HCT116 (cell line): ENCODE measurements at regions not wholly inside any gene's neighbourhood (a gene's known extent, or its start where the extent isn't known, plus 50 kb on each side); places are given as distances from the start of the nearest gene placed in this dataset.

Source experiments
- CTCF ChIP-seq, 3 experiments: fragments of 200-600 bp in 1 of 3; sonication (generic) in 1 of 3; IDR thresholded peaks in 2 of 3; conservative IDR thresholded peaks in 1 of 3; 2 replicates each; pipeline ENCODE4 v1.5.1; 2012 to 2017; ENCODE audit warnings: low read depth in 2 of 3, low read length in 2 of 3, antibody characterized with exemption in 1 of 3, borderline replicate concordance in 1 of 3, control low read depth in 1 of 3, mild to moderate bottlenecking in 1 of 3, mixed read lengths in 1 of 3, mixed run types in 1 of 3, moderate library complexity in 1 of 3; ENCODE audit not compliant: insufficient read depth in 1 of 3
- ELF1 ChIP-seq: IDR thresholded peaks from 2 replicates; pipeline ENCODE4 v1.6.1; 2012; ENCODE audit warnings: low read depth, borderline replicate concordance
- EZH2 ChIP-seq: fragments of 200-600 bp; sonication (generic); IDR thresholded peaks from 2 replicates; pipeline ENCODE4 v1.6.1; 2017; ENCODE audit warnings: antibody characterized with exemption, mixed run types
- FOSL1 ChIP-seq: IDR thresholded peaks from 2 replicates; pipeline ENCODE4 v1.6.1; 2012; ENCODE audit warnings: low read depth
- POLR2A ChIP-seq: IDR thresholded peaks from 2 replicates; pipeline ENCODE4 v1.7.0; 2011; ENCODE audit warnings: borderline replicate concordance; ENCODE audit not compliant: insufficient read depth, insufficient read length; ENCODE audit errors: extremely low read depth
- POLR2AphosphoS5 ChIP-seq: IDR thresholded peaks from 2 replicates; pipeline ENCODE4 v1.6.1; 2011; ENCODE audit warnings: mild to moderate bottlenecking, low read depth, low read length, moderate library complexity
- REST ChIP-seq: IDR thresholded peaks from 2 replicates; pipeline ENCODE4 v1.6.1; 2012; ENCODE audit warnings: low read depth
- SIN3A ChIP-seq: IDR thresholded peaks from 2 replicates; pipeline ENCODE4 v1.6.1; 2012; ENCODE audit warnings: low read depth
- SP1 ChIP-seq: IDR thresholded peaks from 2 replicates; pipeline ENCODE4 v1.6.1; 2012; ENCODE audit warnings: low read depth
- TCF7L2 ChIP-seq: IDR thresholded peaks from 2 replicates; pipeline ENCODE4 v1.7.0; 2011; ENCODE audit warnings: borderline replicate concordance, inconsistent platforms; ENCODE audit not compliant: insufficient read depth, insufficient read length; ENCODE audit errors: extremely low read depth
- YY1 ChIP-seq: IDR thresholded peaks from 2 replicates; pipeline ENCODE4 v1.6.1; 2011; ENCODE audit warnings: low read length, low read depth, moderate library complexity, mild to moderate bottlenecking; ENCODE audit not compliant: insufficient replicate concordance; ENCODE audit errors: extremely low read depth
- ZBTB33 ChIP-seq: IDR thresholded peaks from 2 replicates; pipeline ENCODE4 v1.6.1; 2011; ENCODE audit warnings: mild to moderate bottlenecking, low read length, moderate library complexity; ENCODE audit not compliant: insufficient replicate concordance; ENCODE audit errors: extremely low read depth
- TF ChIP-seq, protein P1 (sequence below): IDR thresholded peaks from 2 replicates; pipeline ENCODE4 v1.6.1; 2012
- TF ChIP-seq, protein P2 (sequence below): IDR thresholded peaks from 2 replicates; pipeline ENCODE4 v1.6.1; 2012

DNA sequence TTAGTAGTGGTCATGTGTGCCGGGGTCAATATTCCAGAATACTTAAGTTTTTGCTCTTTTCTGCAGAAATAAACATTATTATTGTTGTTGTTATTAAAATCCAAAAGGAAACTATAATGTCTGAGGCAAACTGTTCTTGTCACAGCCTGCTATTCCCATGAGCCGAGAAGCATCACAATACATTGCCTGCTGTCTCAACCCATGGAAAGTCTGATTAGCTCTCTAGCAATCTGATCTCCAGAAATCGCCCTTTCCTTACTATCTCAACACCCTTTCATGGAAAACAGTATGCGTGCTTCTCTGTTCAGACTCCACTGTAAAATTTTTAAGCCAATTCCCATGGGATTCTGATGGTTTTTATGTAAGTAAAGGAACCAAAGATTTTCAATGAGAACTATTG lies 811.0 kb downstream of the TUSC7 start:
- TF ChIP-seq CTCF (IDR thresholded peaks at IDR 0.05 in 2 of 3, conservative IDR thresholded peaks at IDR 0.05 in 1 of 3; ENCODE audit: borderline replicate concordance in 1 of 3, insufficient read depth in 1 of 3, low read depth in 2 of 3, low read length in 2 of 3) = no peak
- TF ChIP-seq SP1 = no peak
- TF ChIP-seq, protein P1, sequence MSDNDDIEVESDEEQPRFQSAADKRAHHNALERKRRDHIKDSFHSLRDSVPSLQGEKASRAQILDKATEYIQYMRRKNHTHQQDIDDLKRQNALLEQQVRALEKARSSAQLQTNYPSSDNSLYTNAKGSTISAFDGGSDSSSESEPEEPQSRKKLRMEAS = no peak
- TF ChIP-seq REST = no peak
- TF ChIP-seq SIN3A = no peak
- no peak for TF ChIP-seq POLR2AphosphoS5
- TF ChIP-seq EZH2 = no peak
- TF ChIP-seq ELF1 = no peak
- TF ChIP-seq YY1 = no peak
- no peak for TF ChIP-seq FOSL1
- no peak for TF ChIP-seq POLR2A
- TF ChIP-seq, protein P2, sequence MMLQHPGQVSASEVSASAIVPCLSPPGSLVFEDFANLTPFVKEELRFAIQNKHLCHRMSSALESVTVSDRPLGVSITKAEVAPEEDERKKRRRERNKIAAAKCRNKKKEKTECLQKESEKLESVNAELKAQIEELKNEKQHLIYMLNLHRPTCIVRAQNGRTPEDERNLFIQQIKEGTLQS = no peak
- TF ChIP-seq ZBTB33 = no peak
- no peak for TF ChIP-seq TCF7L2
